ENCODE measurements at regions not wholly inside any gene's neighbourhood (a gene's known extent, or its start where the extent isn't known, plus 50 kb on each side); places are given as distances from the start of the nearest gene placed in this dataset.

DNA sequence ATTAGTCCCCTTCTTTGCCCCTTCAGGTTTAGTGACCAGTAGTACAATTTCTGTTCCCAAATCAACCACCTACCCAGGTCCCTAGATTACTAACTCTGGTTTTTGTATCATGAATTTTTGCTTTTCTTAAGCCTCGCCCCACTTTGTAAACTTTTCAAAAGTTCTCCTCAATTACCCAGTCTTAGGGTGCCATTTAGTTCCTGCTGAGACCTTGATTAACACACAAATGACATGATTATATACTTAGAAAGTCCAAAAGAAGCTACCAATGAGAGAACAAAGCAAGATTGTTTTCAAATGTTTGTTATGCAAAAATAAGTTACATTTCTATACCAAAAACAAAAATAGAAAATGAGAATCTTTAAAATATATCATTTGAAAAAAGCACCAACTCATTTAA lies 594.4 kb downstream of the SQOR start:
- no peak for TF ChIP-seq CTCF (IDR thresholded peaks at IDR 0.05)
- TF ChIP-seq ZFX (IDR thresholded peaks at IDR 0.05; ENCODE audit: borderline replicate concordance): no peak
